HCT116 (cell line): ENCODE measurements at regions not wholly inside any gene's neighbourhood (a gene's known extent, or its start where the extent isn't known, plus 50 kb on each side); places are given as distances from the start of the nearest gene placed in this dataset.

Source experiments
- ATAC-seq: fragments of 200-7000 bp; cut with Tn5 transposase; 2 replicates; pipeline ENCODE4 v1.9.1; 2020; ENCODE audit warnings: mild to moderate bottlenecking, moderate library complexity
- BruUV-seq: library from RNA; stranded (reverse); fragments of 400-500 nt; replicated peaks from 2 replicates; lab custom pipeline; 2021; lab: Mats Ljungman, UMichigan
- CTCF ChIA-PET: fragments of 300-600 bp; sonication (Branson Sonifier 250); formaldehyde crosslinking; loops from one replicate; lab custom pipeline; 2021; ENCODE audit warnings: antibody characterized with exemption; lab: Charles Lee
- POLR2A ChIA-PET: fragments of 300-600, 350-600 bp; sonication (Branson Sonifier 250); formaldehyde crosslinking; loops from one replicate; lab custom pipeline; 2021; ENCODE audit warnings: antibody characterized with exemption; lab: Charles Lee
- RAD21 ChIA-PET, 2 experiments: fragments of 300-600 bp; sonication (Branson Sonifier 250); formaldehyde crosslinking; loops; one replicate each; lab custom pipeline; 2023; ENCODE audit warnings: low total read pairs in 2 of 2; ENCODE audit not compliant: uncharacterized antibody in 2 of 2, unreplicated experiment in 2 of 2, low non-redundant PET in 1 of 2; lab: Charles Lee
- DNase-seq: peaks from one replicate; pipeline ENCODE4 v3.0.0-alpha.2; 2010; ENCODE audit warnings: low read depth, low spot score
- H2AFZ ChIP-seq: fragments of 200-600 bp; shearing (Covaris generic), sonication (generic); 2 replicates; pipeline ENCODE4 v1.6.1; 2017; ENCODE audit warnings: low read depth, mixed run types, mixed read lengths, antibody characterized with exemption, low read length; ENCODE audit not compliant: poor library complexity, severe bottlenecking
- H3K27ac ChIP-seq: 2 replicates; pipeline ENCODE4 v1.5.1; 2012; ENCODE audit warnings: low read depth, low read length
- H3K27me3 ChIP-seq: fragments of 200-600 bp; sonication (generic); 2 replicates; pipeline ENCODE4 v1.6.1; 2016; ENCODE audit warnings: mixed run types, low read length, mixed read lengths; ENCODE audit not compliant: insufficient read depth
- H3K36me3 ChIP-seq, 2 experiments: fragments of 200-500 bp in 1 of 2; fragments of 200-600 bp in 1 of 2; sonication (Bioruptor generic) in 1 of 2; sonication (generic) in 1 of 2; 2 replicates each; pipeline versions ENCODE4 v1.5.1 to v1.6.1; 2014 to 2016; ENCODE audit warnings: low read length in 2 of 2, inconsistent platforms in 1 of 2, mixed read lengths in 1 of 2, mixed run types in 1 of 2; ENCODE audit not compliant: insufficient read depth in 2 of 2, control insufficient read depth in 1 of 2
- H3K4me1 ChIP-seq, 2 experiments: fragments of 200-600 bp in 1 of 2; sonication (generic) in 1 of 2; 2 replicates each; pipeline versions ENCODE4 v1.5.1 to v1.6.1; 2012 to 2017; ENCODE audit warnings: low read length in 2 of 2, inconsistent platforms in 1 of 2, mild to moderate bottlenecking in 1 of 2, mixed read lengths in 1 of 2, mixed run types in 1 of 2, moderate library complexity in 1 of 2; ENCODE audit not compliant: insufficient read depth in 2 of 2, control insufficient read depth in 1 of 2
- H3K4me2 ChIP-seq: fragments of 200-600 bp; sonication (generic); 2 replicates; pipeline ENCODE4 v1.6.1; 2017; ENCODE audit warnings: mixed run types, low read length, mixed read lengths
- H3K4me3 ChIP-seq, 2 experiments: fragments of 200-600 bp in 1 of 2; sonication (generic) in 1 of 2; replicated peaks in 1 of 2; 2 replicates each; pipeline ENCODE4 v1.5.1; 2011 to 2016; ENCODE audit warnings: low read length in 2 of 2, control low read depth in 1 of 2, low read depth in 1 of 2, mild to moderate bottlenecking in 1 of 2, mixed read lengths in 1 of 2, mixed run types in 1 of 2
- H3K79me2 ChIP-seq: fragments of 200-600 bp; sonication (generic); 2 replicates; pipeline ENCODE4 v1.6.1; 2017; ENCODE audit warnings: mild to moderate bottlenecking, mixed run types, low read length, moderate library complexity, mixed read lengths; ENCODE audit not compliant: insufficient read depth
- H3K9ac ChIP-seq: fragments of 200-600 bp; sonication (generic); 2 replicates; pipeline ENCODE4 v1.6.1; 2016; ENCODE audit warnings: low read length, mixed read lengths
- H3K9me2 ChIP-seq: fragments of 200-600 bp; sonication (generic), shearing (Covaris generic); 2 replicates; pipeline ENCODE4 v1.6.1; 2017; ENCODE audit warnings: mixed run types, mild to moderate bottlenecking, moderate library complexity; ENCODE audit not compliant: insufficient read depth
- H3K9me3 ChIP-seq, 2 experiments: fragments of 200-500 bp in 1 of 2; fragments of 200-600 bp in 1 of 2; sonication (Bioruptor generic) in 1 of 2; sonication (generic) in 1 of 2; 2 replicates each; pipeline ENCODE4 v1.6.1; 2014 to 2017; ENCODE audit warnings: low read length in 2 of 2, mixed read lengths in 2 of 2, inconsistent platforms in 1 of 2, low read depth in 1 of 2, mild to moderate bottlenecking in 1 of 2, mixed run types in 1 of 2, moderate library complexity in 1 of 2; ENCODE audit not compliant: control insufficient read depth in 1 of 2, insufficient read depth in 1 of 2
- H4K20me1 ChIP-seq: fragments of 200-600 bp; sonication (generic), shearing (Covaris generic); 2 replicates; pipeline ENCODE4 v1.6.1; 2017; ENCODE audit warnings: mixed run types, mild to moderate bottlenecking, moderate library complexity; ENCODE audit not compliant: insufficient read depth
- CBX3 ChIP-seq: IDR thresholded peaks from 2 replicates; pipeline ENCODE4 v1.6.1; 2012; ENCODE audit warnings: low read depth
- CEBPB ChIP-seq: IDR thresholded peaks from 2 replicates; pipeline ENCODE4 v1.6.1; 2012; ENCODE audit warnings: low read depth
- CTCF ChIP-seq, 3 experiments: fragments of 200-600 bp in 1 of 3; sonication (generic) in 1 of 3; IDR thresholded peaks in 2 of 3; conservative IDR thresholded peaks in 1 of 3; 2 replicates each; pipeline ENCODE4 v1.5.1; 2012 to 2017; ENCODE audit warnings: low read depth in 2 of 3, low read length in 2 of 3, antibody characterized with exemption in 1 of 3, borderline replicate concordance in 1 of 3, control low read depth in 1 of 3, mild to moderate bottlenecking in 1 of 3, mixed read lengths in 1 of 3, mixed run types in 1 of 3, moderate library complexity in 1 of 3; ENCODE audit not compliant: insufficient read depth in 1 of 3
- MAX ChIP-seq: IDR thresholded peaks from 2 replicates; pipeline ENCODE4 v1.6.1; 2012
- POLR2A ChIP-seq: IDR thresholded peaks from 2 replicates; pipeline ENCODE4 v1.7.0; 2011; ENCODE audit warnings: borderline replicate concordance; ENCODE audit not compliant: insufficient read depth, insufficient read length; ENCODE audit errors: extremely low read depth
- POLR2AphosphoS5 ChIP-seq: IDR thresholded peaks from 2 replicates; pipeline ENCODE4 v1.6.1; 2011; ENCODE audit warnings: mild to moderate bottlenecking, low read depth, low read length, moderate library complexity
- RAD21 ChIP-seq: IDR thresholded peaks from 2 replicates; pipeline ENCODE4 v1.6.1; 2012; ENCODE audit warnings: low read depth, mild to moderate bottlenecking
- REST ChIP-seq: IDR thresholded peaks from 2 replicates; pipeline ENCODE4 v1.6.1; 2012; ENCODE audit warnings: low read depth
- SIN3A ChIP-seq: IDR thresholded peaks from 2 replicates; pipeline ENCODE4 v1.6.1; 2012; ENCODE audit warnings: low read depth
- intact Hi-C: fragments of 100-400 bp; cut with micrococcal nuclease; formaldehyde crosslinking; loops from 2 replicates; pipeline ENCODE4 v1.10.0; 2022
- TF ChIP-seq, protein P1 (sequence below): IDR thresholded peaks from 2 replicates; pipeline ENCODE4 v1.6.1; 2012
- TF ChIP-seq, protein P2 (sequence below): IDR thresholded peaks from 2 replicates; pipeline ENCODE4 v1.6.1; 2011; ENCODE audit warnings: mild to moderate bottlenecking, low read length, moderate library complexity; ENCODE audit not compliant: insufficient replicate concordance; ENCODE audit errors: extremely low read depth

DNA sequence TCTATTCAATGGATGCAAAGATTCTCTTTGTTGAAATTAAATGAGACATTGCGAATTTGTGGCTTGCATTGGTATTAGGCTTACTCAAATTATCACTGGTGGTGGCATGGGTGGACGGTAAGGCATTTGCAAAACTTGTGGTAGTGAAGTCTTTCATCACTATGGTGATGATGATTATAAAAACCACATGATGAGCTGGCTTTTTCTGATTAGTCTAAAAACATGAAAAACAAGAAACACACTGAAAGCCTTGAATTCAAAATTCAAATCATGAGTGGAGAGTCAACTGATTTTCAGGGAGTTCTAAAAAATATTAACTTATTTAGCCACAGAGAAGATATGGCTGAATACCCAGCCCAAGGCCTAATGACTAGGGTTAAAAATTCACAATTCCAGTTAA is 99.8 kb upstream of the HGF start:
- no peaks in the 10 kb centered on the region for H3K9me3 ChIP-seq
- no peak overlapping the region for H3K27ac ChIP-seq
- H3K79me2 ChIP-seq = no peaks in the 10 kb centered on the region
- intact Hi-C loops = no loop called here
- H3K4me2 ChIP-seq = no peak overlapping the region
- POLR2A ChIA-PET = no interaction called here
- BruUV-seq = no TSS peak
- no peak overlapping the region for H2AFZ ChIP-seq
- no peaks in the 10 kb centered on the region for H3K4me1 ChIP-seq
- no peaks in the 10 kb centered on the region for H3K9me2 ChIP-seq
- H3K4me3 ChIP-seq = no peak overlapping the region
- DNase-seq = no peak
- ATAC-seq = no peak
- H3K27me3 ChIP-seq = no peaks in the 10 kb centered on the region
- TF ChIP-seq CTCF (IDR thresholded peaks at IDR 0.05 in 2 of 3, conservative IDR thresholded peaks at IDR 0.05 in 1 of 3; ENCODE audit: borderline replicate concordance in 1 of 3, insufficient read depth in 1 of 3, low read depth in 2 of 3, low read length in 2 of 3) (no peak), POLR2AphosphoS5 (no peak), SIN3A (no peak), RAD21 (no peak), REST (no peak), CBX3 (no peak), CEBPB (no peak), POLR2A (no peak), MAX (no peak)
- TF ChIP-seq, protein P1, sequence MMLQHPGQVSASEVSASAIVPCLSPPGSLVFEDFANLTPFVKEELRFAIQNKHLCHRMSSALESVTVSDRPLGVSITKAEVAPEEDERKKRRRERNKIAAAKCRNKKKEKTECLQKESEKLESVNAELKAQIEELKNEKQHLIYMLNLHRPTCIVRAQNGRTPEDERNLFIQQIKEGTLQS = no peak
- TF ChIP-seq, protein P2, sequence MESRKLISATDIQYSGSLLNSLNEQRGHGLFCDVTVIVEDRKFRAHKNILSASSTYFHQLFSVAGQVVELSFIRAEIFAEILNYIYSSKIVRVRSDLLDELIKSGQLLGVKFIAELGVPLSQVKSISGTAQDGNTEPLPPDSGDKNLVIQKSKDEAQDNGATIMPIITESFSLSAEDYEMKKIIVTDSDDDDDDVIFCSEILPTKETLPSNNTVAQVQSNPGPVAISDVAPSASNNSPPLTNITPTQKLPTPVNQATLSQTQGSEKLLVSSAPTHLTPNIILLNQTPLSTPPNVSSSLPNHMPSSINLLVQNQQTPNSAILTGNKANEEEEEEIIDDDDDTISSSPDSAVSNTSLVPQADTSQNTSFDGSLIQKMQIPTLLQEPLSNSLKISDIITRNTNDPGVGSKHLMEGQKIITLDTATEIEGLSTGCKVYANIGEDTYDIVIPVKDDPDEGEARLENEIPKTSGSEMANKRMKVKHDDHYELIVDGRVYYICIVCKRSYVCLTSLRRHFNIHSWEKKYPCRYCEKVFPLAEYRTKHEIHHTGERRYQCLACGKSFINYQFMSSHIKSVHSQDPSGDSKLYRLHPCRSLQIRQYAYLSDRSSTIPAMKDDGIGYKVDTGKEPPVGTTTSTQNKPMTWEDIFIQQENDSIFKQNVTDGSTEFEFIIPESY = no peak
- RAD21 ChIA-PET = no interaction called here
- H3K9ac ChIP-seq = no peak overlapping the region
- CTCF ChIA-PET = no interaction called here
- H3K36me3 ChIP-seq = no peaks in the 10 kb centered on the region
- no peaks in the 10 kb centered on the region for H4K20me1 ChIP-seq
